Loucy (cell line): ENCODE measurements at regions not wholly inside any gene's neighbourhood (a gene's known extent, or its start where the extent isn't known, plus 50 kb on each side); places are given as distances from the start of the nearest gene placed in this dataset.

Experiments used
- H2AFZ ChIP-seq: fragments of 200-600 bp; sonication (generic); 2 replicates; pipeline ENCODE4 v1.6.0; 2016; ENCODE audit warnings: antibody characterized with exemption, mild to moderate bottlenecking, low read length, moderate library complexity
- H3F3A ChIP-seq: fragments of 200-600 bp; 2 replicates; pipeline ENCODE4 v1.6.0; 2016; ENCODE audit warnings: antibody characterized with exemption, low read depth, mild to moderate bottlenecking
- H3K27me3 ChIP-seq: fragments of 200-600 bp; sonication (generic); 2 replicates; pipeline ENCODE4 v1.6.1; 2014; ENCODE audit warnings: low read length, mild to moderate bottlenecking; ENCODE audit not compliant: insufficient read depth, poor library complexity, severe bottlenecking
- H3K36me3 ChIP-seq: fragments of 200-600 bp; sonication (generic); 2 replicates; pipeline ENCODE4 v1.6.1; 2016; ENCODE audit warnings: low read length; ENCODE audit not compliant: insufficient read depth
- H3K4me1 ChIP-seq: fragments of 200-600 bp; sonication (generic); 2 replicates; pipeline ENCODE4 v1.5.1; 2014; ENCODE audit warnings: low read length, mild to moderate bottlenecking; ENCODE audit not compliant: insufficient read depth, poor library complexity, severe bottlenecking
- H3K4me2 ChIP-seq: fragments of 200-600 bp; sonication (generic); 2 replicates; pipeline ENCODE4 v1.6.0; 2014; ENCODE audit warnings: antibody characterized with exemption, low read length, low read depth, mild to moderate bottlenecking; ENCODE audit not compliant: poor library complexity, severe bottlenecking
- H3K4me3 ChIP-seq: fragments of 200-600 bp; sonication (generic); 2 replicates; pipeline ENCODE4 v1.5.1; 2014; ENCODE audit warnings: low read length, mild to moderate bottlenecking, mixed read lengths; ENCODE audit not compliant: poor library complexity, severe bottlenecking
- H3K79me2 ChIP-seq: fragments of 200-600 bp; sonication (generic); 2 replicates; pipeline ENCODE4 v1.6.1; 2014; ENCODE audit warnings: low read length; ENCODE audit not compliant: insufficient read depth
- H3K9ac ChIP-seq: fragments of 200-600 bp; sonication (generic); 2 replicates; pipeline ENCODE4 v1.6.0; 2014; ENCODE audit warnings: mild to moderate bottlenecking, low read depth, low read length, moderate library complexity; ENCODE audit not compliant: poor library complexity, severe bottlenecking
- H3K9me2 ChIP-seq: fragments of 200-600 bp; sonication (generic); replicated peaks from 2 replicates; pipeline ENCODE4 v1.6.1; 2016; ENCODE audit warnings: low read depth, low read length, mixed read lengths
- H3K9me3 ChIP-seq: fragments of 200-600 bp; sonication (generic); 2 replicates; pipeline ENCODE4 v1.6.1; 2014; ENCODE audit warnings: mild to moderate bottlenecking, antibody characterized with exemption, low read length, low read depth; ENCODE audit not compliant: insufficient read depth
- H4K20me1 ChIP-seq: fragments of 200-600 bp; sonication (generic); 2 replicates; pipeline ENCODE4 v1.6.0; 2014; ENCODE audit warnings: antibody characterized with exemption, low read length, mild to moderate bottlenecking; ENCODE audit not compliant: insufficient read depth, poor library complexity, severe bottlenecking
- EZH2phosphoT487 ChIP-seq: fragments of 200-600 bp; IDR thresholded peaks from 2 replicates; pipeline ENCODE4 v1.6.1; 2018; ENCODE audit warnings: antibody characterized with exemption, mild to moderate bottlenecking, moderate library complexity, borderline replicate concordance
- TF ChIP-seq, protein P1 (sequence below): fragments of 200-600 bp; sonication (generic); conservative IDR thresholded peaks from 2 replicates; pipeline ENCODE4 v1.5.1; 2014; ENCODE audit warnings: mild to moderate bottlenecking, antibody characterized with exemption, low read length

DNA sequence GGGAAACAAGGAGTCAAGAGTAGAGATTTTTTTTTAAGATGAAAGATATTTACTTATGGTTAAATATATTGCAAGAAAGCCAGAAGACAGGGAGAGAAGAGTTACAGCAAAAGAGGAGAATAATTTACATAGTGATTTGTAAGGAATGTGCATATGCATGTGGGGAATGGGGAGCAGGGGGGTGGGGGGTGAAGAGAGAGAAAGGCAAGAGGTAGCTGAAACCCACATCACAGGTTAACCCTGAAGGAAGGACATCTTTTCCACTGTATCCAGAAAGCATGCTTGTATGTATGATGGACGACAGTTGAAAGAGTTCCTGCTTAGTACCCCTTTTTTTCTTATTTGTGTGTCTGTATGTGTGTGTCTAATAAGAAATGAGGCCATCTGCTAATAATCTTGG lies 371.9 kb downstream of the RAD51AP2 start:
- Histone ChIP-seq H3K79me2 (no peaks in the 10 kb centered on the region), H3K36me3 (no peaks in the 10 kb centered on the region), H3K4me3 (no peak overlapping the region), H3K27me3 (no peaks in the 10 kb centered on the region), H4K20me1 (no peaks in the 10 kb centered on the region), H2AFZ (no peak overlapping the region), H3K4me1 (peaks cover 3% of the 10 kb centered on the region), H3F3A (no peaks in the 10 kb centered on the region), H3K4me2 (no peak overlapping the region), H3K9me3 (no peaks in the 10 kb centered on the region), H3K9me2 (no peaks in the 10 kb centered on the region), H3K9ac (no peak overlapping the region)
- TF ChIP-seq, protein P1, sequence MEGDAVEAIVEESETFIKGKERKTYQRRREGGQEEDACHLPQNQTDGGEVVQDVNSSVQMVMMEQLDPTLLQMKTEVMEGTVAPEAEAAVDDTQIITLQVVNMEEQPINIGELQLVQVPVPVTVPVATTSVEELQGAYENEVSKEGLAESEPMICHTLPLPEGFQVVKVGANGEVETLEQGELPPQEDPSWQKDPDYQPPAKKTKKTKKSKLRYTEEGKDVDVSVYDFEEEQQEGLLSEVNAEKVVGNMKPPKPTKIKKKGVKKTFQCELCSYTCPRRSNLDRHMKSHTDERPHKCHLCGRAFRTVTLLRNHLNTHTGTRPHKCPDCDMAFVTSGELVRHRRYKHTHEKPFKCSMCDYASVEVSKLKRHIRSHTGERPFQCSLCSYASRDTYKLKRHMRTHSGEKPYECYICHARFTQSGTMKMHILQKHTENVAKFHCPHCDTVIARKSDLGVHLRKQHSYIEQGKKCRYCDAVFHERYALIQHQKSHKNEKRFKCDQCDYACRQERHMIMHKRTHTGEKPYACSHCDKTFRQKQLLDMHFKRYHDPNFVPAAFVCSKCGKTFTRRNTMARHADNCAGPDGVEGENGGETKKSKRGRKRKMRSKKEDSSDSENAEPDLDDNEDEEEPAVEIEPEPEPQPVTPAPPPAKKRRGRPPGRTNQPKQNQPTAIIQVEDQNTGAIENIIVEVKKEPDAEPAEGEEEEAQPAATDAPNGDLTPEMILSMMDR: no peak
- no peak for TF ChIP-seq EZH2phosphoT487

DNA sequence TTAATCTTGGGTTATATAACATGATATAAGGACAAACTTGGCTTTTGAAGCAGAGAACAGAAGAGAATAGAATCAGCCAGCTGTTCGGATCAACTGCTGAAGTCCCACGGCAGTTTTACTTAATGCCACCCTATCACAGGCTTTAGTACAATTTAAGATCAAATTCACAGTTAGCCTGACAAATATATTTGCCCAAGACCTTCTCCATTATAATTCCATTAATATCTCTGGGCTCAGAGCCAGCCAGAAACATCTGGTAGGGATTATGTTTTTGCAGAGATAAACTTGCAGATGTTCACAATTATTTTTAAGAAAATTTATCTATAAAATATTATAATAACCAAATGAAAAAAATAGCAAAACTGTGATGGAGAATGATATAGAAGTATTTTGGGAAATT lies 381.4 kb downstream of the RAD51AP2 start:
- no peak overlapping the region for H3K9ac ChIP-seq
- H4K20me1 ChIP-seq: no peaks in the 10 kb centered on the region
- no peaks in the 10 kb centered on the region for H3K9me2 ChIP-seq
- no peak overlapping the region for H2AFZ ChIP-seq
- no peaks in the 10 kb centered on the region for H3K36me3 ChIP-seq
- no peak overlapping the region for H3K4me2 ChIP-seq
- H3K4me3 ChIP-seq: no peak overlapping the region
- H3F3A ChIP-seq: no peaks in the 10 kb centered on the region
- H3K27me3 ChIP-seq: no peaks in the 10 kb centered on the region
- H3K4me1 ChIP-seq: no peaks in the 10 kb centered on the region
- H3K79me2 ChIP-seq: no peaks in the 10 kb centered on the region
- no peak for TF ChIP-seq EZH2phosphoT487
- TF ChIP-seq, protein P1: no peak
- no peaks in the 10 kb centered on the region for H3K9me3 ChIP-seq

DNA sequence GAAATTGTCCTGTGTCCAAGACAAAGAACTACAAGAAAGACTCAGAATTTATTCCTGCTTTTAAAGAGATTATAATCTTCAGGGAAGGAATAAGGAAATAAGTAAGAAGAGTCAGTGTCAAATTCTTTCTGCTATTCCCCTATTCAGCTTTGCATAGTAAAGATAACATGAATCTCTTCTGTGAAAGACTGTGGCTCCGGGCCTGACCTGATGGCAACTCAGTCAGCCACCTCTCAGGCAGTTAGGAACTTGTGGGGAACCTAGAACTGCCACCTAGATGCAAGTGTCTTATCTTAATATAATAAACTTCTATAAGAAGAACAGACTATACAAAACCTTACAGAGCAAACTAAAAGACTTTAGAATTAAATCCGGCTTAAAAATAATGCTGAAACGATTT lies 382.0 kb downstream of the RAD51AP2 start:
- Histone ChIP-seq H3K9me2 (no peaks in the 10 kb centered on the region), H3K9ac (no peak overlapping the region), H3K9me3 (no peaks in the 10 kb centered on the region), H3F3A (no peaks in the 10 kb centered on the region), H3K4me2 (no peak overlapping the region), H3K4me3 (no peak overlapping the region), H2AFZ (no peak overlapping the region), H3K79me2 (no peaks in the 10 kb centered on the region), H3K36me3 (no peaks in the 10 kb centered on the region), H4K20me1 (no peaks in the 10 kb centered on the region), H3K27me3 (no peaks in the 10 kb centered on the region), H3K4me1 (no peaks in the 10 kb centered on the region)
- TF ChIP-seq, protein P1: no peak
- no peak for TF ChIP-seq EZH2phosphoT487
